ENCODE measurements at regions not wholly inside any gene's neighbourhood (a gene's known extent, or its start where the extent isn't known, plus 50 kb on each side); places are given as distances from the start of the nearest gene placed in this dataset.

DNA sequence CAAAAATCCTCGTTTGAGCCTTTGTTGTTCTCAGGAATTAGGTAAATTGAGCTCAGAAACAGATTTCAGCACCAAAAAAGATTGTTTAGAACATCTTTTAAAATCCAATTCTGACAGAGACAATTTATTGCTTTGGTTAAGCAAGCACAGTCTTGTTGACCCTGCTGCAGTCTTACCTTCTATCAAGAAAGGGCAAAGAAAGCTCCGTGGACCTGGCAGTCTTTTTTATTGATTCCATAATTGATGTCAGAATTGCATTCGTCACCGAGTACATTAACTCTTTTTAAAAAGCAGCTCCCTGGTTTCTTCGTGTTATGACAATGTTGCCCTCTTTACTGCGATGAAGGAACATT is 334.8 kb downstream of the FGFR2 start:
- TF ChIP-seq, protein P1, sequence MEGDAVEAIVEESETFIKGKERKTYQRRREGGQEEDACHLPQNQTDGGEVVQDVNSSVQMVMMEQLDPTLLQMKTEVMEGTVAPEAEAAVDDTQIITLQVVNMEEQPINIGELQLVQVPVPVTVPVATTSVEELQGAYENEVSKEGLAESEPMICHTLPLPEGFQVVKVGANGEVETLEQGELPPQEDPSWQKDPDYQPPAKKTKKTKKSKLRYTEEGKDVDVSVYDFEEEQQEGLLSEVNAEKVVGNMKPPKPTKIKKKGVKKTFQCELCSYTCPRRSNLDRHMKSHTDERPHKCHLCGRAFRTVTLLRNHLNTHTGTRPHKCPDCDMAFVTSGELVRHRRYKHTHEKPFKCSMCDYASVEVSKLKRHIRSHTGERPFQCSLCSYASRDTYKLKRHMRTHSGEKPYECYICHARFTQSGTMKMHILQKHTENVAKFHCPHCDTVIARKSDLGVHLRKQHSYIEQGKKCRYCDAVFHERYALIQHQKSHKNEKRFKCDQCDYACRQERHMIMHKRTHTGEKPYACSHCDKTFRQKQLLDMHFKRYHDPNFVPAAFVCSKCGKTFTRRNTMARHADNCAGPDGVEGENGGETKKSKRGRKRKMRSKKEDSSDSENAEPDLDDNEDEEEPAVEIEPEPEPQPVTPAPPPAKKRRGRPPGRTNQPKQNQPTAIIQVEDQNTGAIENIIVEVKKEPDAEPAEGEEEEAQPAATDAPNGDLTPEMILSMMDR (IDR thresholded peaks at IDR 0.05) = no peak
- no peak for TF ChIP-seq POLR2A (IDR thresholded peaks at IDR 0.05)
- TF ChIP-seq EP300 (IDR thresholded peaks at IDR 0.05) = no peak
- no peak for TF ChIP-seq POLR2AphosphoS5 (IDR thresholded peaks at IDR 0.05)

Data from stomach (tissue), 4 donors.